ENCODE measurements at regions not wholly inside any gene's neighbourhood (a gene's known extent, or its start where the extent isn't known, plus 50 kb on each side); places are given as distances from the start of the nearest gene placed in this dataset.
"Not testable (repeated sequence)": the region's sequence is repeated elsewhere in the genome, so short reads cannot be mapped to it uniquely, and the experiment has no call there.

GRCh38 chr13:22813531-22814377, 367.0 kb upstream of the SGCG start:
- ATAC-seq; H3K4me1 Mint-ChIP-seq; H3K36me3 Mint-ChIP-seq (ENCODE audit: low read depth); H3K27ac Mint-ChIP-seq; DNase-seq; H3K4me3 Mint-ChIP-seq; H3K9me3 ChIP-seq (ENCODE audit: control insufficient read depth, low read length, poor library complexity, severe bottlenecking): not testable (repeated sequence)
- peaks cover 11% of the 10 kb centered on the region for H3K27me3 Mint-ChIP-seq

- DNase-seq; H3K4me3 Mint-ChIP-seq; H3K36me3 Mint-ChIP-seq (ENCODE audit: low read depth); H3K9me3 ChIP-seq (ENCODE audit: control insufficient read depth, low read length, poor library complexity, severe bottlenecking); H3K27ac Mint-ChIP-seq; H3K4me1 Mint-ChIP-seq; ATAC-seq: not testable (repeated sequence)
- peaks cover 12% of the 10 kb centered on the region for H3K27me3 Mint-ChIP-seq
These were observed 366.3 kb upstream of the SGCG start for GRCh38 chr13:22814433-22814832.

- no peaks in the 10 kb centered on the region for H3K9me3 ChIP-seq (ENCODE audit: control insufficient read depth, low read length, poor library complexity, severe bottlenecking)
- no peak overlapping the region for H3K27ac Mint-ChIP-seq
- no peaks in the 10 kb centered on the region for H3K4me1 Mint-ChIP-seq
- H3K36me3 Mint-ChIP-seq (ENCODE audit: low read depth), result no peaks in the 10 kb centered on the region
- H3K4me3 Mint-ChIP-seq, result no peak overlapping the region
- H3K27me3 Mint-ChIP-seq, result peaks cover 13% of the 10 kb centered on the region
- DNase-seq (no peak), ATAC-seq (no peak)
These were observed 359.2 kb upstream of the SGCG start for GRCh38 chr13:22821589-22821988.

GRCh38 chr13:22825186-22825585, 355.6 kb upstream of the SGCG start:
- DNase-seq, result no peak

GRCh38 chr13:22828081-22828480, 352.7 kb upstream of the SGCG start:
- H3K36me3 Mint-ChIP-seq (ENCODE audit: low read depth), result no peaks in the 10 kb centered on the region
- ATAC-seq (no peak), DNase-seq (no peak)
- H3K27ac Mint-ChIP-seq, result no peak overlapping the region
- H3K4me1 Mint-ChIP-seq, result no peaks in the 10 kb centered on the region
- H3K27me3 Mint-ChIP-seq, result no peaks in the 10 kb centered on the region
- no peak overlapping the region for H3K4me3 Mint-ChIP-seq
- H3K9me3 ChIP-seq (ENCODE audit: control insufficient read depth, low read length, poor library complexity, severe bottlenecking), result no peaks in the 10 kb centered on the region

More at GRCh38 chr13:22825186-22825585, 355.6 kb upstream of the SGCG start:
- H3K4me1 Mint-ChIP-seq, result no peaks in the 10 kb centered on the region
- no peak overlapping the region for H3K27ac Mint-ChIP-seq
- ATAC-seq, result no peak
- peak overlapping the region; percentile 28 for H3K4me3 Mint-ChIP-seq
- H3K36me3 Mint-ChIP-seq (ENCODE audit: low read depth), result no peaks in the 10 kb centered on the region
- peaks cover under 1% of the 10 kb centered on the region for H3K27me3 Mint-ChIP-seq
- H3K9me3 ChIP-seq (ENCODE audit: control insufficient read depth, low read length, poor library complexity, severe bottlenecking), result no peaks in the 10 kb centered on the region

- DNase-seq, result no peak
- Mint-ChIP-seq H3K4me3 (no peak overlapping the region), H3K4me1 (no peaks in the 10 kb centered on the region), H3K27me3 (peaks cover 25% of the 10 kb centered on the region), H3K27ac (no peak overlapping the region), H3K36me3 (ENCODE audit: low read depth) (no peaks in the 10 kb centered on the region)
- no peaks in the 10 kb centered on the region for H3K9me3 ChIP-seq (ENCODE audit: control insufficient read depth, low read length, poor library complexity, severe bottlenecking)
- no peak for ATAC-seq
These were observed 344.3 kb upstream of the SGCG start for GRCh38 chr13:22836475-22836874.

- Mint-ChIP-seq H3K4me1 (no peaks in the 10 kb centered on the region), H3K4me3 (no peak overlapping the region), H3K27ac (no peak overlapping the region), H3K27me3 (peaks cover 25% of the 10 kb centered on the region), H3K36me3 (ENCODE audit: low read depth) (no peaks in the 10 kb centered on the region)
- no peaks in the 10 kb centered on the region for H3K9me3 ChIP-seq (ENCODE audit: control insufficient read depth, low read length, poor library complexity, severe bottlenecking)
- no peak for DNase-seq
- no peak for ATAC-seq
These were observed 342.7 kb upstream of the SGCG start for GRCh38 chr13:22837980-22838647.

GRCh38 chr13:22839603-22840530, 340.9 kb upstream of the SGCG start:
- Mint-ChIP-seq H3K36me3 (ENCODE audit: low read depth) (no peaks in the 10 kb centered on the region), H3K27ac (no peak overlapping the region), H3K4me3 (no peak overlapping the region), H3K4me1 (no peaks in the 10 kb centered on the region), H3K27me3 (peaks cover 25% of the 10 kb centered on the region)
- DNase-seq (no peak), ATAC-seq (no peak)
- no peaks in the 10 kb centered on the region for H3K9me3 ChIP-seq (ENCODE audit: control insufficient read depth, low read length, poor library complexity, severe bottlenecking)

GRCh38 chr13:22846551-22846950, 334.2 kb upstream of the SGCG start:
- no peak overlapping the region for H3K4me3 Mint-ChIP-seq
- DNase-seq (no peak), ATAC-seq (no peak)
- peaks cover 6% of the 10 kb centered on the region for H3K27me3 Mint-ChIP-seq
- no peaks in the 10 kb centered on the region for H3K4me1 Mint-ChIP-seq
- no peaks in the 10 kb centered on the region for H3K9me3 ChIP-seq (ENCODE audit: control insufficient read depth, low read length, poor library complexity, severe bottlenecking)
- no peaks in the 10 kb centered on the region for H3K36me3 Mint-ChIP-seq (ENCODE audit: low read depth)
- H3K27ac Mint-ChIP-seq, result no peak overlapping the region

GRCh38 chr13:22848539-22849052, 332.2 kb upstream of the SGCG start:
- Mint-ChIP-seq H3K27ac (no peak overlapping the region), H3K4me3 (no peak overlapping the region), H3K36me3 (ENCODE audit: low read depth) (no peaks in the 10 kb centered on the region), H3K4me1 (no peaks in the 10 kb centered on the region), H3K27me3 (peaks cover 6% of the 10 kb centered on the region)
- H3K9me3 ChIP-seq (ENCODE audit: control insufficient read depth, low read length, poor library complexity, severe bottlenecking), result no peaks in the 10 kb centered on the region
- ATAC-seq, result no peak
- no peak for DNase-seq

- no peaks in the 10 kb centered on the region for H3K4me1 Mint-ChIP-seq
- no peaks in the 10 kb centered on the region for H3K36me3 Mint-ChIP-seq (ENCODE audit: low read depth)
- DNase-seq (no peak), ATAC-seq (no peak)
- no peaks in the 10 kb centered on the region for H3K27me3 Mint-ChIP-seq
- H3K9me3 ChIP-seq (ENCODE audit: control insufficient read depth, low read length, poor library complexity, severe bottlenecking), result no peaks in the 10 kb centered on the region
- H3K4me3 Mint-ChIP-seq, result no peak overlapping the region
- no peak overlapping the region for H3K27ac Mint-ChIP-seq
These were observed 324.9 kb upstream of the SGCG start for GRCh38 chr13:22855926-22856325.

GRCh38 chr13:22858980-22859379, 321.8 kb upstream of the SGCG start:
- ATAC-seq; H3K36me3 Mint-ChIP-seq (ENCODE audit: low read depth); H3K9me3 ChIP-seq (ENCODE audit: control insufficient read depth, low read length, poor library complexity, severe bottlenecking); H3K27me3 Mint-ChIP-seq; H3K4me3 Mint-ChIP-seq; H3K27ac Mint-ChIP-seq; DNase-seq; H3K4me1 Mint-ChIP-seq: not testable (repeated sequence)

- H3K27ac Mint-ChIP-seq; DNase-seq; H3K27me3 Mint-ChIP-seq; H3K4me1 Mint-ChIP-seq; H3K36me3 Mint-ChIP-seq (ENCODE audit: low read depth); H3K4me3 Mint-ChIP-seq; ATAC-seq; H3K9me3 ChIP-seq (ENCODE audit: control insufficient read depth, low read length, poor library complexity, severe bottlenecking): not testable (repeated sequence)
These were observed 321.4 kb upstream of the SGCG start for GRCh38 chr13:22859411-22859810.
